ENCODE measurements at regions not wholly inside any gene's neighbourhood (a gene's known extent, or its start where the extent isn't known, plus 50 kb on each side); places are given as distances from the start of the nearest gene placed in this dataset.

DNA sequence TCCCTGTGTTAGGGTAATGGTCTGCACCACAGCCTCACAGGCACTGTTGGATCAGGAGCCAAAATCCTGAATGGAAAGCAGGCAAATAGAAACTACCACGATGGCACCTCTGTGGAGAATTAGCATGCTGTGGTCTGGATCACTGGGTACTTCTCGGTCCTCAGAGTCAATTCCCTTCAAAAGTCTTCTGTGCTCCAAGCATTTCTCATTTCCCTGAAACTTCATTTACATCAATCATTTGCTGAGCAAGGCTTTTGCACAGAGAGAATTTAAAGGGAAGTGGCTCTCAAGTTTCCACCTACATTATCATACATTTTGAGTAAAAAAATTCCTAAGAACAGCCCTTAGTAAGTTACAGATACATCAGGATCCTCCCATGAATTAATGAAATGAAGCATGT lies 293.9 kb upstream of the NPSR1 start:
- H3K9me3 ChIP-seq (ENCODE audit: low read depth) = no peaks in the 10 kb centered on the region
- no peaks in the 10 kb centered on the region for H3K36me3 ChIP-seq
- no peak for DNase-seq (ENCODE audit: low read depth in 1 of 2, low spot score in 1 of 2)
- TF ChIP-seq, protein P1, sequence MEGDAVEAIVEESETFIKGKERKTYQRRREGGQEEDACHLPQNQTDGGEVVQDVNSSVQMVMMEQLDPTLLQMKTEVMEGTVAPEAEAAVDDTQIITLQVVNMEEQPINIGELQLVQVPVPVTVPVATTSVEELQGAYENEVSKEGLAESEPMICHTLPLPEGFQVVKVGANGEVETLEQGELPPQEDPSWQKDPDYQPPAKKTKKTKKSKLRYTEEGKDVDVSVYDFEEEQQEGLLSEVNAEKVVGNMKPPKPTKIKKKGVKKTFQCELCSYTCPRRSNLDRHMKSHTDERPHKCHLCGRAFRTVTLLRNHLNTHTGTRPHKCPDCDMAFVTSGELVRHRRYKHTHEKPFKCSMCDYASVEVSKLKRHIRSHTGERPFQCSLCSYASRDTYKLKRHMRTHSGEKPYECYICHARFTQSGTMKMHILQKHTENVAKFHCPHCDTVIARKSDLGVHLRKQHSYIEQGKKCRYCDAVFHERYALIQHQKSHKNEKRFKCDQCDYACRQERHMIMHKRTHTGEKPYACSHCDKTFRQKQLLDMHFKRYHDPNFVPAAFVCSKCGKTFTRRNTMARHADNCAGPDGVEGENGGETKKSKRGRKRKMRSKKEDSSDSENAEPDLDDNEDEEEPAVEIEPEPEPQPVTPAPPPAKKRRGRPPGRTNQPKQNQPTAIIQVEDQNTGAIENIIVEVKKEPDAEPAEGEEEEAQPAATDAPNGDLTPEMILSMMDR (IDR thresholded peaks at IDR 0.05; ENCODE audit: low read depth, low read length) = no peak
- no peak overlapping the region for H3K4me3 ChIP-seq
- no peak overlapping the region for H3K27ac ChIP-seq
- no peaks in the 10 kb centered on the region for H3K4me1 ChIP-seq (ENCODE audit: low read depth)
- H3K27me3 ChIP-seq = no peaks in the 10 kb centered on the region

DNA sequence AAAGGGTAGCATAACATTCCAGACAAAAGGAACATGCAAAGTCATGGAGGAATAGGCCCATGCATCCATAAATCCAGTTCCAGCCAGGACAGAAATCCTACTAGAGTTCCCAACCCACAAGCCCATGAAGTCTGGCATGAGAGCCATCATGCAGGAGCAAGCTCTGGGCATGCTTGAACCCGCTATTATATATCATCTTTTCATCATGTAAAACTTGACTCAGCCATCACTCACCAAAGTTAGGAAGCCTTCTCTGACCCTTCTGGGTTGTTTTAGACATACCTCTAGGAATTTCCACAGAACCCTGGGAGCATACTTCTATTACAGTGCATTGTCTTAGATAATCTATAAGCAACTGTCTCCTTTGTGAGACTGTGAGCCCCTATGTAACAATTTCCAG lies 293.0 kb upstream of the NPSR1 start:
- TF ChIP-seq, protein P1 (IDR thresholded peaks at IDR 0.05; ENCODE audit: low read depth, low read length) = no peak
- H3K27ac ChIP-seq = no peak overlapping the region
- H3K36me3 ChIP-seq = no peaks in the 10 kb centered on the region
- no peak overlapping the region for H3K4me3 ChIP-seq
- no peaks in the 10 kb centered on the region for H3K4me1 ChIP-seq (ENCODE audit: low read depth)
- no peak for DNase-seq (ENCODE audit: low read depth in 1 of 2, low spot score in 1 of 2)
- no peaks in the 10 kb centered on the region for H3K27me3 ChIP-seq
- H3K9me3 ChIP-seq (ENCODE audit: low read depth) = no peaks in the 10 kb centered on the region

DNA sequence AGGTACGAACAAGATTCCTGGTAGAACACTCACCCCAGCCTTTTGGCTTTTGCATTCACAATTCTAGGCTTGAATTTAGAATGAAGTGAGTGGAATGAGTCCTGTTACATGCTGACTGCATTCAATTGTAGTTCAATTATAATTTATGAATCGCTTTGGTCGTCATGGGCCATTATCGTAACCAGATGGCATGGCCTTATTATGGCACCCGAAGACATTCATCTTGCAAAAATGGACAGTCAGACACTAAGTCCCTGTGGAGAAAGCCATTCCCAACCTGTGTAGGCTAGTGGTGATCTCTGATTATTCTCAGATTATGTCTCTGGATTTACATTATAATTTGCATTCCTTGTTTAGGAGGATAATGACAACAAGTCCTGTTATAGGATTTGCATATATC lies 292.4 kb upstream of the NPSR1 start:
- no peak for DNase-seq (ENCODE audit: low read depth in 1 of 2, low spot score in 1 of 2)
- no peaks in the 10 kb centered on the region for H3K4me1 ChIP-seq (ENCODE audit: low read depth)
- H3K27me3 ChIP-seq = no peaks in the 10 kb centered on the region
- no peaks in the 10 kb centered on the region for H3K36me3 ChIP-seq
- no peak overlapping the region for H3K27ac ChIP-seq
- TF ChIP-seq, protein P1 (IDR thresholded peaks at IDR 0.05; ENCODE audit: low read depth, low read length) = no peak
- H3K4me3 ChIP-seq = no peak overlapping the region
- H3K9me3 ChIP-seq (ENCODE audit: low read depth) = no peaks in the 10 kb centered on the region

DNA sequence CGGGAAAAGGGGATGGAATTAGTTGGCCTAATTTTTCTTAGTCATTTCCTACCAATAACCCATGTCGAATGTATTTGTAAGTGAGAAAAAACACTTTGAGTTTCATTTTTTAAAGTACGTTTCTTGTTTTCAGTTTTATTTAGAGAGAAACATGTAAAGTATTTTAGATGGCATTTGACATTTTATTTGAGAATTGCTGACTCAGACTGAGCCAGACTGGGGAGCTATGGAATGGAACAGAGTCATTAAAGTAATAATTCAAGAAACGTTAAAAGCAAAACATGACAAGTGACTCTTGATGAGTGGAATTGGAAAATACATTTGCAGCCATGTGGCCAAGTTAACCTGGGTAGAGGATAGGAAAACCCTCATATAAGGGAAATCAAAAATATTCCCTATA lies 286.1 kb upstream of the NPSR1 start:
- no peaks in the 10 kb centered on the region for H3K4me1 ChIP-seq (ENCODE audit: low read depth)
- H3K27me3 ChIP-seq = no peaks in the 10 kb centered on the region
- no peak overlapping the region for H3K4me3 ChIP-seq
- TF ChIP-seq, protein P1 (IDR thresholded peaks at IDR 0.05; ENCODE audit: low read depth, low read length) = no peak
- no peaks in the 10 kb centered on the region for H3K9me3 ChIP-seq (ENCODE audit: low read depth)
- H3K36me3 ChIP-seq = no peaks in the 10 kb centered on the region
- no peak for DNase-seq (ENCODE audit: low read depth in 1 of 2, low spot score in 1 of 2)
- H3K27ac ChIP-seq = no peak overlapping the region

DNA sequence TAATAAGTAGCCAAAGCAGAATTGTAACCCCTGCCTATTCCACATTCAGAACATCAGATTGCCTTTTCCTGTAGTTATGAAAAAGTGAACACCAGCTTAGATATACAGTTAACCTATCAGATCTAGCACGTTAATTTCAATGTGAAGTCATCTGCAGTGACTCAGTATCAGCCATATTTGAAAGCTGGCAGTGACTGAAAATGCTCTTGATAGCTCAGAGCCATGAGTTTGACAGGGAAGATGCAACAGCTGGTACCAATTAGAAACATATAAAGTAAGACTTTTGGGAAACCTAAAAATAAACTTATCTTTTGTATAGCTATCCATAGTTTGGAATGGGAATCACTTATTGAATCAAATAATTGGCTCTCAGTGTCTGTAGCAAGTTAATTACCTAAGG lies 284.1 kb upstream of the NPSR1 start:
- no peaks in the 10 kb centered on the region for H3K36me3 ChIP-seq
- no peaks in the 10 kb centered on the region for H3K9me3 ChIP-seq (ENCODE audit: low read depth)
- H3K4me1 ChIP-seq (ENCODE audit: low read depth) = no peaks in the 10 kb centered on the region
- no peaks in the 10 kb centered on the region for H3K27me3 ChIP-seq
- no peak for DNase-seq (ENCODE audit: low read depth in 1 of 2, low spot score in 1 of 2)
- TF ChIP-seq, protein P1 (IDR thresholded peaks at IDR 0.05; ENCODE audit: low read depth, low read length) = no peak
- H3K4me3 ChIP-seq = no peak overlapping the region
- H3K27ac ChIP-seq = no peak overlapping the region

Data from cardiac muscle cell (in vitro differentiated cells and primary cell).